SK-N-SH (cell line): ENCODE measurements at regions not wholly inside any gene's neighbourhood (a gene's known extent, or its start where the extent isn't known, plus 50 kb on each side); places are given as distances from the start of the nearest gene placed in this dataset.
"Not testable (repeated sequence)": the region's sequence is repeated elsewhere in the genome, so short reads cannot be mapped to it uniquely, and the experiment has no call there.

Experiments used
- CTCF ChIA-PET: fragments of 300-600, 350-600 bp; formaldehyde crosslinking; extraction: SDS; loops from one replicate; lab custom pipeline; 2021; lab: Yijun Ruan, JAX
- POLR2A ChIA-PET: fragments of 350-600 bp; sonication (Branson Sonifier 250); formaldehyde crosslinking; extraction: SDS; loops from one replicate; lab custom pipeline; 2020; ENCODE audit warnings: antibody characterized with exemption, inconsistent platforms; lab: Yijun Ruan, JAX
- DNase-seq: peaks from one replicate; pipeline ENCODE4 v3.0.0; 2012
- H2AFZ ChIP-seq: fragments of 200-600 bp; sonication (generic); 2 replicates; pipeline ENCODE4 v1.8.1; 2016; ENCODE audit warnings: antibody characterized with exemption, mild to moderate bottlenecking, low read depth
- H3F3A ChIP-seq: fragments of 200-600 bp; sonication (generic); replicated peaks from 2 replicates; pipeline ENCODE3; 2016; ENCODE audit warnings: antibody characterized with exemption, mild to moderate bottlenecking; ENCODE audit not compliant: insufficient read depth
- H3K27ac ChIP-seq, 2 experiments: fragments of 200-500 bp in 1 of 2; fragments of 200-600 bp in 1 of 2; sonication (Bioruptor generic) in 1 of 2; sonication (generic), shearing (Covaris generic) in 1 of 2; 2 replicates each; pipeline versions ENCODE4 v1.5.1 to v1.6.1; 2014 to 2016; ENCODE audit warnings: low read depth in 2 of 2, inconsistent platforms in 1 of 2, low read length in 1 of 2, mild to moderate bottlenecking in 1 of 2, mixed read lengths in 1 of 2
- H3K27me3 ChIP-seq: fragments of 200-600 bp; sonication (generic), shearing (Covaris generic); 2 replicates; pipeline ENCODE4 v1.6.1; 2016; ENCODE audit warnings: mixed run types; ENCODE audit not compliant: insufficient read depth
- H3K36me3 ChIP-seq, 2 experiments: fragments of 200-500 bp in 1 of 2; fragments of 200-600 bp in 1 of 2; sonication (Bioruptor generic) in 1 of 2; sonication (generic) in 1 of 2; replicated peaks in 1 of 2; 2 replicates each; pipeline versions ENCODE3 to v1.5.1; 2014 to 2016; ENCODE audit warnings: low read length in 1 of 2, mild to moderate bottlenecking in 1 of 2; ENCODE audit not compliant: insufficient read depth in 2 of 2, control insufficient read depth in 1 of 2
- H3K4me1 ChIP-seq, 2 experiments: fragments of 200-500 bp in 1 of 2; fragments of 200-600 bp in 1 of 2; sonication (Bioruptor generic) in 1 of 2; sonication (generic), shearing (Covaris generic) in 1 of 2; 2 replicates each; pipeline versions ENCODE4 v1.5.1 to v1.6.1; 2014 to 2016; ENCODE audit warnings: low read depth in 1 of 2, low read length in 1 of 2, mixed run types in 1 of 2; ENCODE audit not compliant: insufficient read depth in 2 of 2, control insufficient read depth in 1 of 2
- H3K4me2 ChIP-seq: fragments of 200-600 bp; sonication (generic), shearing (Covaris generic); 2 replicates; pipeline ENCODE4 v1.6.1; 2017; ENCODE audit warnings: mixed run types
- H3K4me3 ChIP-seq, 2 experiments: fragments of 200-500 bp in 1 of 2; fragments of 200-600 bp in 1 of 2; sonication (Bioruptor generic) in 1 of 2; sonication (generic), shearing (Covaris generic) in 1 of 2; 2 replicates each; pipeline versions ENCODE4 v1.5.1 to v1.8.1; 2014 to 2016; ENCODE audit warnings: low read depth in 2 of 2, inconsistent platforms in 1 of 2, low read length in 1 of 2, mild to moderate bottlenecking in 1 of 2, mixed read lengths in 1 of 2, moderate library complexity in 1 of 2
- H3K79me2 ChIP-seq: fragments of 200-600 bp; sonication (generic); 2 replicates; pipeline ENCODE4 v1.8.1; 2017; ENCODE audit warnings: mild to moderate bottlenecking; ENCODE audit not compliant: insufficient read depth
- H3K9ac ChIP-seq: fragments of 200-600 bp; sonication (generic); 2 replicates; pipeline ENCODE4 v1.6.1; 2017; ENCODE audit warnings: mixed run types
- H3K9me2 ChIP-seq: fragments of 200-600 bp; sonication (generic); 2 replicates; pipeline ENCODE4 v1.6.1; 2017; ENCODE audit warnings: mixed run types
- H3K9me3 ChIP-seq: fragments of 200-600 bp; sonication (generic); 2 replicates; pipeline ENCODE4 v1.6.1; 2017; ENCODE audit warnings: mixed run types, mild to moderate bottlenecking, moderate library complexity
- H4K20me1 ChIP-seq: fragments of 200-600 bp; sonication (generic); 2 replicates; pipeline ENCODE4 v1.6.1; 2017; ENCODE audit warnings: mild to moderate bottlenecking, mixed run types; ENCODE audit not compliant: insufficient read depth
- ELF1 ChIP-seq: IDR thresholded peaks from 2 replicates; pipeline ENCODE4 v1.4.0; 2012
- GABPA ChIP-seq: IDR thresholded peaks from 2 replicates; pipeline ENCODE4 v1.4.0; 2012; ENCODE audit warnings: low read depth, mild to moderate bottlenecking
- MXI1 ChIP-seq: IDR thresholded peaks from 2 replicates; pipeline ENCODE4 v1.6.1; 2012; ENCODE audit warnings: mild to moderate bottlenecking, low read depth, low read length, improper control_type of control experiment
- NRF1 ChIP-seq: IDR thresholded peaks from 2 replicates; pipeline ENCODE4 v1.6.1; 2012; ENCODE audit warnings: low read depth, mild to moderate bottlenecking, low read length
- WGBS: methylation state at CpG from one replicate; pipeline ENCODE4 v1.1.6; 2017; ENCODE audit warnings: low lambda C conversion rate; 5-methylcytosine and 5-hydroxymethylcytosine counted together
- TF ChIP-seq, protein P1 (sequence below): IDR thresholded peaks from 2 replicates; pipeline ENCODE4 v1.4.0; 2012; ENCODE audit warnings: low read depth

DNA sequence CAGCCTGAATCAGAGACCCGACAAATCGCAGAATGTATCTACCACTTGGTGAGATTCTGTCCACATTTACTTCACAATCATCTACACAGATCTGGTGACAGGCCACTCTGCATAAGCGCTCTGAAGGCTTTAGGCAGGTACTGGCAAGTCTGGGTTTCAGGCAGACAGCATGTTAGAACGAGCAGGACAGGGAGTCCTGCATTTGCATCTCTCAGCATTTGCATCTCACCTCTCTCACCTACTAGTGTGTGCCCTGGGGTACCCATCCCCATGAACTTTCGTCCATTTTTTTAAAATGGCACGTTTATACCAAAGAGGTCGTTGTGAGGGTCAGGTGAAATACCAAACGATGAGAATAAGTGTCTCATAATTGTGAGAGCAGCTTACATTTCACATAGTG is 108.2 kb downstream of the SPATA31A1 start:
- H3K9me3 ChIP-seq, H3K27ac ChIP-seq, H3K27me3 ChIP-seq, H4K20me1 ChIP-seq, H3K79me2 ChIP-seq, H3F3A ChIP-seq, H3K4me1 ChIP-seq, CTCF ChIA-PET, H2AFZ ChIP-seq, H3K36me3 ChIP-seq, H3K9me2 ChIP-seq, POLR2A ChIA-PET: not testable (repeated sequence)
- Histone ChIP-seq H3K4me2 (peak overlapping the region; percentile 76), H3K4me3 (peak overlapping the region; percentile 48 to 52), H3K9ac (peak overlapping the region; percentile 56; the same call in 1 of the 2 replicates)
- DNase-seq = peak; percentile 0
- 13% methylated on average over 6 of the region's 8 CpGs for WGBS

DNA sequence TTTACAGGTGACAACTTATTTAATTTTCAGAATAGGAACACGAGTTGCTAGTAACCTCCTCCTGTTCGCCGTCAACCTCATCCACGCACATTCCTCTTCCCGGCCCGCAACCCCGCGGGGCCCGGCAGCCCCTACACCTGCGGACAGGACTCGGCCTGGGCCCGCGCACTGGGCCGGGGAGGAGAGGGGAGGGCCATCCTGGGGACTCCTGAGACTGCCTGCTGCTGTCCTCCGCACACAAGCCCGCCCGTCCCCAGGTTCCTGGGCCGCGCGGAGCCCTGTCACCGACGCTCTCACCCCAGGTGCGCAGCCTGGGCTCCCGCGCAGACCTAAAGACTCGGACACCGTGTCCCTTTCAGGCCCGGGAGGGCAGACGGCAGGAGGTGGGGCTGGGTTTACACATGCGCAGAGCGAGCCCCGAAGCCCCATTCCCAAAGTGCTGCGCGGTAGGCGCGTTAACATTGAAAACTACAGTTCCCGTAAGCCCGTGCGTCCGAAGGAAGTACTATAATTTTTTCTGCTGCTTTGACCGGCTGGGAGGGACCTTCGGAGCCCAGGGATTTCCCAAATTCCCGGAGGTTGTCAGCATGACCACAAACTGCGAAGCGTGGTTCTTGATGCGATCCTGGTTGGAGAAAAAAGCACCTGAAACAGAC is 108.8 kb downstream of the SPATA31A1 start:
- H3K36me3 ChIP-seq, H4K20me1 ChIP-seq, H2AFZ ChIP-seq, CTCF ChIA-PET, H3K9me2 ChIP-seq, H3K27me3 ChIP-seq, H3F3A ChIP-seq, DNase-seq, H3K9me3 ChIP-seq, H3K79me2 ChIP-seq, H3K4me1 ChIP-seq, H3K27ac ChIP-seq, POLR2A ChIA-PET: not testable (repeated sequence)
- peak overlapping the region; percentile 48 to 52 for H3K4me3 ChIP-seq
- peak; percentile 67 for TF ChIP-seq GABPA
- peak; percentile 62 for TF ChIP-seq NRF1
- TF ChIP-seq, protein P1, sequence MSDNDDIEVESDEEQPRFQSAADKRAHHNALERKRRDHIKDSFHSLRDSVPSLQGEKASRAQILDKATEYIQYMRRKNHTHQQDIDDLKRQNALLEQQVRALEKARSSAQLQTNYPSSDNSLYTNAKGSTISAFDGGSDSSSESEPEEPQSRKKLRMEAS = peak; percentile 91
- TF ChIP-seq ELF1 = 0 out of 2 replicates have a peak, but pooled peaks have one; percentile 15
- TF ChIP-seq MXI1 = peak; percentile 38; the same call in 1 of the 2 replicates
- WGBS = 1% methylated on average over 23 of the region's 46 CpGs
- H3K9ac ChIP-seq = peak overlapping the region; percentile 56; the same call in 1 of the 2 replicates
- H3K4me2 ChIP-seq = peak overlapping the region; percentile 76

DNA sequence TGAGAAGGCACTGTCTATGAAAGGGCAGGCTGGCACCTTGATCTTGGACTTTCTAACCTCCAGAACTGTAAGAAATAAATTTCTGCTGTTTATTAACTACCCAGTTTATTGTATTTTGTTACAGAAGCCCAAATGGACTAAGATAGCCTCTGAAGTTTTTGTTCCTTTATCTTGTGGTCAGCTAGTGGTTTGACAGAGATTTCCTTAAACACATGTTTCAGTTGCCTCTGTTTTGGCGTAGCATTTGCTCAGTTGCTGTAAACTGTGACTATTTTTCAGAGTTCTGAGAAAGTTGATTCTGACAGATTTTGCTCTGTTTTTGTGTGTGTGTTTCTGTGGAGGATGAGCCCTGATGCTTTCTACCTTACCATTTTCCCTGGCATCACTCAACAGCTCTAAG is 119.0 kb downstream of the SPATA31A1 start:
- POLR2A ChIA-PET, H3K9me2 ChIP-seq, H3K27ac ChIP-seq, DNase-seq, H3K36me3 ChIP-seq, H3F3A ChIP-seq, H3K4me3 ChIP-seq, H3K9me3 ChIP-seq, H2AFZ ChIP-seq, H3K4me1 ChIP-seq, H3K79me2 ChIP-seq, H3K4me2 ChIP-seq, H3K27me3 ChIP-seq, CTCF ChIA-PET, H4K20me1 ChIP-seq, H3K9ac ChIP-seq: not testable (repeated sequence)
- 38% methylated on average over 1 of the region's 1 CpG for WGBS

DNA sequence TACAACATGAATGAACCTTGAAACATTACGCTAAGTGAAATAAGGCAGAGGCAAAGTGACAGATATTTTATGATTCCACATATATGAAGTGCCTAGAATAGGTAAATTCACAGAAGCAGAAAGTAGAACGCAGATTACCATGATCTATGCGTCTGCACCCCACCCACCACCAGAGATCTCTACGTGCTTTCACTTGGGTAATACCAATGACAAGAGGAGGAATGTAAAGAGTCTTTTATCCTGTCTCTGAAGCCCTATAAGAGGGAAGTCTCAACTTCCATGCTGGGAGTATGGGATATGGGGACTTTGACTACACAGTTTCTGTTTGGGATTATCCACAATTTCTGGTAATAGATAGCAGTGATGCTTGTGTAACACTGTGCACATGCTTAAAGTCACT is 127.6 kb downstream of the SPATA31A1 start:
- H3K4me1 ChIP-seq, H4K20me1 ChIP-seq, H2AFZ ChIP-seq, H3K9me3 ChIP-seq, H3K27me3 ChIP-seq, DNase-seq, H3K27ac ChIP-seq, H3K4me2 ChIP-seq, CTCF ChIA-PET, H3K9me2 ChIP-seq, H3K4me3 ChIP-seq, H3F3A ChIP-seq, H3K79me2 ChIP-seq, H3K9ac ChIP-seq, POLR2A ChIA-PET, H3K36me3 ChIP-seq: not testable (repeated sequence)
- 52% methylated on average over 4 of the region's 4 CpGs for WGBS

DNA sequence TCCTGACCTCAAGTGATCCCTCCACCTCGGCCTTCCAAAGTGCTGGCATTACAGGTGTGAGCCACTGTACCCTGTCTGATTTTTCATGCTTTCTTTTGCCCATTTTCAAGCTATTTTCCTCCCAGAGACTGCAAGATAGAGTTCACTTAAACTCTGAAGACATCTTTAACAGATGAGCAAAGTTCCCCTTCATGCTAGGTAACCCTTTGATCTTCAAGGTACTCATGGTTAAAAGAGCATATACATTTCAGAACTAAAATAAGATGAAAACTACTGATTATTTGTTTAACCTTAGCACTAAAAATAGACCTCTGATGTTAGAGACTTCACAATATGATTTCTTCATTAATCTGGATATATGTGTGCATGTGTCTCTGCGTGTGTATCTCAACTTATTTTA is 128.4 kb downstream of the SPATA31A1 start:
- POLR2A ChIA-PET, H3K4me3 ChIP-seq, H3K4me1 ChIP-seq, H3K27me3 ChIP-seq, H3F3A ChIP-seq, H2AFZ ChIP-seq, H3K79me2 ChIP-seq, H3K9me2 ChIP-seq, H3K9ac ChIP-seq, H3K36me3 ChIP-seq, CTCF ChIA-PET, H3K27ac ChIP-seq, H3K9me3 ChIP-seq, H4K20me1 ChIP-seq, DNase-seq, H3K4me2 ChIP-seq: not testable (repeated sequence)
- WGBS = 5% methylated on average over 2 of the region's 2 CpGs

DNA sequence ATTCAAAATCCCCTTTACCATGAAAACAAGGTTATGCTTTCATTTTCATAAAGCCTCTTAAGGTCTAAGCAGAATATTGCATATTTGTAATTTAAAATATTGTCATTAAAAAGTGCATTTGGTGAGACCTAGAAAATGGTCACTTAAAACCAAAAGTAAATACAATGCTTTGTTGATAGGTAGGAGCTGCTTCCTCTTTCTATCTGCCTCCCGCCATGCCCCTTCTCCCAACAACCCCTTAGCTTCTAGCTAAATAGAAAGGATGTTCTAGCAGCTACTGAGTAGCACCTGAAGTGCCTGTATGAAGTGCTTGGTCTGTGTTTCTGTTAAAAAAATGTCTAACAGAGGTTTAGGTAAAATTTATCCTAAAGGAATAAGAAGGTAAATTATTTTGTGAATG is 128.8 kb downstream of the SPATA31A1 start:
- POLR2A ChIA-PET, H3K4me3 ChIP-seq, CTCF ChIA-PET, H3K27me3 ChIP-seq, H3K9ac ChIP-seq, H3K4me2 ChIP-seq, H3F3A ChIP-seq, H3K4me1 ChIP-seq, H3K27ac ChIP-seq, H3K79me2 ChIP-seq, DNase-seq, H3K9me3 ChIP-seq, H2AFZ ChIP-seq, H4K20me1 ChIP-seq, H3K36me3 ChIP-seq, H3K9me2 ChIP-seq: not testable (repeated sequence)
- WGBS = 75% methylated on average over 1 of the region's 1 CpG
